Endodermal cell (in vitro differentiated cells): ENCODE measurements at regions not wholly inside any gene's neighbourhood (a gene's known extent, or its start where the extent isn't known, plus 50 kb on each side); places are given as distances from the start of the nearest gene placed in this dataset.

Experiments used
- DNase-seq: peaks from one replicate; pipeline ENCODE4 v3.0.0-alpha.2; 2017
- H3K27ac ChIP-seq: 2 replicates; pipeline ENCODE4 v1.5.1; 2013; ENCODE audit warnings: mild to moderate bottlenecking, low read depth, low read length, moderate library complexity
- H3K27me3 ChIP-seq: 2 replicates; pipeline ENCODE4 v1.6.1; 2013; ENCODE audit warnings: mild to moderate bottlenecking, low read length, moderate library complexity; ENCODE audit not compliant: insufficient read depth, control insufficient read depth, poor library complexity, severe bottlenecking
- H3K36me3 ChIP-seq: 2 replicates; pipeline ENCODE4 v1.7.0; 2013; ENCODE audit warnings: mild to moderate bottlenecking, low read length, moderate library complexity; ENCODE audit not compliant: control insufficient read depth, insufficient read depth
- H3K4me1 ChIP-seq: one replicate; pipeline ENCODE4 v1.7.0; 2013; ENCODE audit warnings: low read length; ENCODE audit not compliant: control insufficient read depth, insufficient read depth
- H3K4me3 ChIP-seq: 2 replicates; pipeline ENCODE4 v1.5.1; 2013; ENCODE audit warnings: mild to moderate bottlenecking, low read length, moderate library complexity
- H3K9ac ChIP-seq: 2 replicates; pipeline ENCODE4 v1.6.1; 2013; ENCODE audit warnings: mild to moderate bottlenecking, low read length, moderate library complexity; ENCODE audit not compliant: poor library complexity, severe bottlenecking; ENCODE audit errors: extremely low read depth
- H3K9me3 ChIP-seq: 2 replicates; pipeline ENCODE4 v1.6.1; 2013; ENCODE audit warnings: mild to moderate bottlenecking, low read length, moderate library complexity; ENCODE audit not compliant: control insufficient read depth
- H3K27ac Mint-ChIP-seq: 2 replicates; pipeline ENCODE4 v1.8.0; 2020; ENCODE audit warnings: mixed read lengths
- H3K27me3 Mint-ChIP-seq: 2 replicates; pipeline ENCODE4 v1.8.0; 2021; ENCODE audit warnings: mild to moderate bottlenecking, mixed read lengths; ENCODE audit not compliant: insufficient read depth
- H3K36me3 Mint-ChIP-seq: 2 replicates; pipeline ENCODE4 v1.8.0; 2020; ENCODE audit warnings: low read depth, mixed read lengths
- H3K4me1 Mint-ChIP-seq: 2 replicates; pipeline ENCODE4 v1.8.0; 2020; ENCODE audit warnings: mixed read lengths
- H3K4me3 Mint-ChIP-seq: 2 replicates; pipeline ENCODE4 v1.8.0; 2020; ENCODE audit warnings: mild to moderate bottlenecking, moderate library complexity, mixed read lengths
- H3K9me3 Mint-ChIP-seq: 2 replicates; pipeline ENCODE4 v1.8.0; 2020; ENCODE audit warnings: mild to moderate bottlenecking, mixed read lengths
- CTCF ChIP-seq: fragments of 200-600 bp; sonication (generic); conservative IDR thresholded peaks from 2 replicates; pipeline ENCODE4 v1.5.0; 2021; ENCODE audit warnings: antibody characterized with exemption, mild to moderate bottlenecking
- WGBS, 2 experiments: methylation state at CpG; one replicate each; pipeline versions ENCODE4 v1.1.5 to v1.1.7; 2013; ENCODE audit warnings: missing lambda C conversion rate in 2 of 2, mixed read lengths in 1 of 2; ENCODE audit not compliant: insufficient coverage in 1 of 2, insufficient read length in 1 of 2; 5-methylcytosine and 5-hydroxymethylcytosine counted together

- no peak for TF ChIP-seq CTCF
- Mint-ChIP-seq H3K4me3 (no peak overlapping the region), H3K9me3 (no peaks in the 10 kb centered on the region), H3K27ac (no peak overlapping the region), H3K27me3 (peaks cover 52% of the 10 kb centered on the region), H3K36me3 (no peaks in the 10 kb centered on the region), H3K4me1 (peaks cover 25% of the 10 kb centered on the region)
- Histone ChIP-seq H3K4me1 (peaks cover 14% of the 10 kb centered on the region), H3K9ac (no peak overlapping the region), H3K36me3 (no peaks in the 10 kb centered on the region), H3K4me3 (no peak overlapping the region), H3K27me3 (peaks cover 11% of the 10 kb centered on the region), H3K9me3 (peaks cover 5% of the 10 kb centered on the region), H3K27ac (no peak overlapping the region)
- 84 to 90% methylated on average over 4 of the region's 4 CpGs for WGBS, 2 experiments
- DNase-seq = peak; percentile 32
Observed at GRCh38 chr9:38141746-38142591, 72.9 kb upstream of the SHB start.

GRCh38 chr9:38138276-38138675, 69.2 kb upstream of the SHB start:
- Histone ChIP-seq H3K27ac (no peak overlapping the region), H3K4me3 (no peak overlapping the region), H3K4me1 (peaks cover 14% of the 10 kb centered on the region), H3K9me3 (no peaks in the 10 kb centered on the region), H3K9ac (no peak overlapping the region), H3K36me3 (no peaks in the 10 kb centered on the region), H3K27me3 (peaks cover 11% of the 10 kb centered on the region)
- no peaks in the 10 kb centered on the region for H3K9me3 Mint-ChIP-seq
- no peaks in the 10 kb centered on the region for H3K36me3 Mint-ChIP-seq
- peaks cover 49% of the 10 kb centered on the region for H3K27me3 Mint-ChIP-seq
- TF ChIP-seq CTCF = no peak
- DNase-seq = no peak
- no peak overlapping the region for H3K4me3 Mint-ChIP-seq
- H3K4me1 Mint-ChIP-seq = peaks cover 30% of the 10 kb centered on the region
- no peak overlapping the region for H3K27ac Mint-ChIP-seq
- WGBS, 2 experiments = 67 to 94% methylated on average over 1 to 4 of the region's 4 CpGs

GRCh38 chr9:38137342-38137741, 68.3 kb upstream of the SHB start:
- 92 to 100% methylated on average over 3 to 5 of the region's 5 CpGs for WGBS, 2 experiments
- peaks cover 12% of the 10 kb centered on the region for H3K4me1 ChIP-seq
- peaks cover 50% of the 10 kb centered on the region for H3K27me3 Mint-ChIP-seq

More at GRCh38 chr9:38137342-38137741, 68.3 kb upstream of the SHB start:
- TF ChIP-seq CTCF = no peak
- no peak overlapping the region for H3K27ac Mint-ChIP-seq
- Histone ChIP-seq H3K27ac (no peak overlapping the region), H3K27me3 (peaks cover 11% of the 10 kb centered on the region), H3K4me3 (no peak overlapping the region), H3K36me3 (no peaks in the 10 kb centered on the region), H3K9ac (no peak overlapping the region), H3K9me3 (no peaks in the 10 kb centered on the region)
- H3K4me3 Mint-ChIP-seq = no peak overlapping the region
- H3K36me3 Mint-ChIP-seq = no peaks in the 10 kb centered on the region
- DNase-seq = no peak
- no peaks in the 10 kb centered on the region for H3K9me3 Mint-ChIP-seq
- H3K4me1 Mint-ChIP-seq = peaks cover 26% of the 10 kb centered on the region
